Islet of Langerhans (tissue), 1 donor: ENCODE measurements at regions not wholly inside any gene's neighbourhood (a gene's known extent, or its start where the extent isn't known, plus 50 kb on each side); places are given as distances from the start of the nearest gene placed in this dataset.
"Not testable (repeated sequence)": the region's sequence is repeated elsewhere in the genome, so short reads cannot be mapped to it uniquely, and the experiment has no call there.

ENCODE experiments used
- FAIRE-seq: peaks from one replicate; lab custom pipeline; 2011; peaks lifted over from hg19 to GRCh38; lab: Jason Lieb, UNC

DNA sequence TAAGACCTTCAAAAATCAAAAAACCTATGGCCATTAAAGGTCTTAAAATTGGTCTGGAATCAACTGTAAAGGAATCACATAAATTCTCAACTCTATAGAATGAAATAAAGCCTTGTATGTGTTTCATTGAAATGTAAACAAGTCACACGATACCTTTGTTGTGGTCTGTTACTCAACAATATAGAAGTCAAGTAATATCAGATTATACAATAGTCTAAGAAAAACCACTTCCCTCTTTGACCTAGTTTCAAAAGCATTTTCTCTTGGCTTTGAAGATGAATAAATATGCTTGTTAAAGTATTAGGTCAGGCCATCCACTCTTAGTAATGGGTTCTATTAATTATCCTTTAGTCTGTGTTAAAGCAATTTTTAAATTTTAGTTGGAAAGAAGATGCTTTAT is 79.8 kb upstream of the DIO2 start:
- no peak for FAIRE-seq

DNA sequence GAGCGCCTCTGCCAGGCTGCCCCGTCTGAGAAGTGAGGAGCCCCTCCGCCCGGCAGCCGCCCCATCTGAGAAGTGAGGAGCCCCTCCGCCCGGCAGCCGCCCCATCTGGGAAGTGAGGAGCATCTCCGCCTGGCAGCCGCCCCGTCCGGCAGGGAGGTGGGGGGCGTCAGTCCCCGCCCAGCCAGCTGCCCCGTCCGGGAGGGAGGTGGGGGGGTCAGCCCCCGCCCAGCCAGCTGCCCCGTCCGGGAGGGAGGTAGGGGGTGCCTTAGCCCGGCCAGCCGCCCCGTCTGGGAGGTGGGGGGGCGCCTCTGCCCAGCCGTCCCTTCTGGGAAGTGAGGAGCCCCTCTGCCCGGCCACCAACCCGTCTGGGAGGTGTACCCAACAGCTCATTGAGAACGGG is 75.4 kb upstream of the DIO2 start:
- FAIRE-seq = not testable (repeated sequence)

DNA sequence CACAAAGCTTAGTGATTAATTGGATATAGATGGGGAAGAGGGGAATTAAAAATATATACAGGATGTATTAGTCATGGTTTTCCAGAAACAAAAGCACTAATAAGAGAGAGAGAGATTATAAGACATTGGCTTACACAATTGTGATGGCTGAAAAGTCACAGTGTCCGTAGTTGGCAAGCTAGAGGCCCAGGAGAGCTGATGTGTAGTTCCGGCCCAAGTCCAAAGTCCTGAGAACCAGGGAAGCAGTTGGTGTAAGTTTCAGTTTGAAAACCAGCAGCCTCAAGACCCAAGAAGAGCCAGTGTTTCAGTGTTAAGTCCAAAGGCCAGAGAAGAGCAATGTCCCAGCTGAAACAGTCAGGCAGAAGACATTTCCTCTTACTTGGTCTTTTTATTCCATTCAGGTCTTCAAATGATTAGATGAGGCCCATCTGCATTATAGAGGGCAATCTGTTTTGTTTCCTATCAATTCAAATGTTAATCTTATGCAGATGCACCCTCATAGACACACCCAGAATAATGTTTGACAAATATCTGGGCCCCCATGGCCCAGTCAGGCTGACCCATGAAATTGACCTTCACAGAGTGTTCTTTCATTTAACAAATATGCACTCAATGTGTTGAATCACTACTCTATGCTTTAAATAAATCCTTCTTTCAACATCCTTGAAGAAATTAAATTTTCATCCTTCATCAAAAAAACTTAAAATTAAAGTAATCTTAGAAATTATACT is 67.2 kb upstream of the DIO2 start:
- no peak for FAIRE-seq

DNA sequence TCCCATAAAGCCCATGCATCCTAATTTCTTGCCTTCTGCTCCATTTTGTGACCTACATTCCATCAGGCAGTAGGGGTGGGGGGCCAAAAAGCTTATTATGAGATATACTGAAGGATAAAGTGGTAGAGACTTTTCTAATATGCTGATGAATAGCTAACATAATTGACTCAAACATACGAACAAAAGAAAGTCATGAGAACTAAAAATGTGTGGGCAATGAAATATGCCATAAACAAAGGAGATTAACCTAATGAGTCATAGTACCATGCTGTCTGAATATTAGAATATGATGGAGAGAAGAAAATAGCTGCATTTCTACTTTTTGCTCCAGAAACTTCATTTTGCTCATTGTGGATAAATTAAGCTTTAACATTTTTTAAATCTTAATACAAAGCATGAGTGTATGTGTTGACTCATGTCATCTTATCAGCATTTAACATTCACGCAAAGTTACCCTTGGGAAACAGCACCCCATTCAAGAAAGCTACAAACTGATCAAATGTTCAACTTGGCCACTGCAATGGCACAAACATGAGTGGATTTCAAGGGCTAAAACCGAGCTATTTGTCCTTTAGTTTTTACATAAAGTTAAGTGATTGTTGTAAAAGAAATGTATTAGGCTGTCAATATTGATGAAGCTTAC is 64.0 kb upstream of the DIO2 start:
- FAIRE-seq = peak; percentile 45

DNA sequence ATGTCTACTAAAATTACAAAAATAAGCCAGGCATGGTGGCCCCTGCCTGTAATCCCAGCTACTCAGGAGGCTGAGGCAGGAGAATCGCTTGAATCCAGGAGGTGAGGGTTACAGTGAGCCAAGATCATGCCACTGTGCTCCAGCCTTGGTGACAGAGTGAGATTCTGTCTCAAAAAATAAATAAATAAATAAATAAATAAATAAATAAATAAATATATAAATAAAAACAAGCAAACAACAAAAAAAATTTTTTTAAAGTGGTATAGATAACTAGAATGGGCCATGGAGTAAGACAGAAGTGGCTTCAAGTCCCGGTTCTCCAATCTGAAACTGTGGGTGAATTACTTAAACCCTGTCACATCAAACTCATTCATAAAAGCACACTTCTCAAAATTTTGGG is 63.0 kb upstream of the DIO2 start:
- not testable (repeated sequence) for FAIRE-seq

DNA sequence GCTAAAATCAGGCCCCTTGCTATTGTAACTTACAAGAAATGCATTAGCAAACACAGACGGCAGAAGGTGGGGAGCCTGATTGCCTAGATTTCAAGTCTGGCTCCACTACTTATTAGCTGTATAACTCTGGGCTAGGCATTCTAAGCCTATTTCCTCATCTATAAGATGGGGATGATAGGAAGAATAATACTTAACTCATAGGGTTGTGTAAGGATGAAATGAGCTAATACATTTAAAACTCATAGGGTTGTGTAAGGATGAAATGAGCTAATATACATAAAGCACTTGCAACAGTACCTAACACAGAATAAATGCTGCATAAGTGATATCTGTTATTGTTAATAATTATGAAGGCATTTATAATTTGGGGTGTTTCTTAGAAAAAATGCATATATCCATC is 60.1 kb upstream of the DIO2 start:
- FAIRE-seq = peak; percentile 27

DNA sequence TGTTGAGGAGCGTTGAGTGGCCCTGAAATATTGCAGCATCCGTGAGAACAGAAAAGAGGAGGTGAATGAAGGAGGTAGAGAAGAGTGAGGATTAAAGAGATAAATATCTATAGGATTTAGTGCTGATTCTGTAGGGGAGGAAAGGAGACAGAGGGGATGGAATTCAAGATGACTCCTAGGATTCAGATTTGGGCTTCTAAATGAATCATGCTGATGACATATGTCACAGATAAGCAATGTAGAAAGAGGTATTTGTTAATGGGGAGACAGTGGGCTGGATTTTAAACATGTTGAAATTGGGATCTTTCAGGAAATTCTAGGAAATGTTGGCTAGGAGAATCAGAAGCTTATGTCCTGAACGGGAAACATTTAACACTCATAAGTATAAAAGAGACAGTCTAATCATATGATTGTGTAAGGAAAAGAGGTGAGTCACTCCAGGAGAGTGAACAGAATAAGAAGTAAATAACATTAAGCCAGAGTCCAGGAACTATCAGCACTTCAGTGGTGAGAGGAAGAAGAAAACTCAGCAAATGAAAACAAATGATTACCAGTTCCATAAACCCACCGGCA is 58.1 kb upstream of the DIO2 start:
- no peak for FAIRE-seq

DNA sequence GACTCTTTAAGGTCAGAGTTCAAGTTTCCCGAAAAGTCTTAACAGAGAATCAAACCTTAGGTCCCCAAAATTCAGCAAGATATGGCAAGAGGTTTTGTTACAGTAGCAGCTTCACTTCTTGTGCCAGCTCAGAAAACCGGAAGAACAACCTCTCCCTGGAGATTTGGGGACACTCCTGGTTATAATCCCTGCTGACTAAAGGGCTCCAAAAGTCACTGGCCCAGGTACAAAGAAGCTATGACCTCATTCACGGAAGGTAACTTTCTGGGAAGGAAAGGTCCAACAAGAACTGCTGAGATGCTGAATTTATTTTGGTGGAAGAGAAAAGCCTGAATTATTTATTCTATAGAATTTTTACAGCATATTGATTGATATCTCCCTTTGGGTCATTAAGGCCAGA is 55.6 kb upstream of the DIO2 start:
- no peak for FAIRE-seq

DNA sequence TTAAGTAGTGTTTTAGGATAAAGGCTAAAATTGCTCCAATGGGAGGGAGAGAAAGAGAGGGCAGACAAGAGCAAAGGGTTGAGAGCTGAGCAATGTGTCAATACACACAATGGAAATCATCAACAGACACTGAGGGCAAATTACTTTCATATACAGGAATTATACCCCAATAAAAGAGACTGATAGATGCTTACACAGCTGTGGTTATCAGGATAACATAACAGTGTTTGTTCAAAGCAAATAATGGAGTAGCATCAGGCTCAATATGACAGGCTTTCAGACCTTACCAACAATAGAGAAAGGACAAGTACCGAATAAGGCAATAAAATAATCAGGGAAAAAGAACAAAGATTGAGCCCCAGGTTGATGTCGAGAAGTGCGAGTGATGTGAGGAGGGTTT is 53.4 kb upstream of the DIO2 start:
- FAIRE-seq = no peak
